Testis (tissue), 2 donors: ENCODE measurements at regions not wholly inside any gene's neighbourhood (a gene's known extent, or its start where the extent isn't known, plus 50 kb on each side); places are given as distances from the start of the nearest gene placed in this dataset.
"Not testable (repeated sequence)": the region's sequence is repeated elsewhere in the genome, so short reads cannot be mapped to it uniquely, and the experiment has no call there.

Experiments
- DNase-seq: peaks from one replicate; pipeline ENCODE4 v3.0.0-alpha.2; 2019
- H3K27ac ChIP-seq, 2 donors: fragments of 200-600 bp; sonication (generic); one replicate each; pipeline ENCODE4 v1.5.1; 2019
- H3K27me3 ChIP-seq: fragments of 200-600 bp; sonication (generic); one replicate; pipeline ENCODE4 v1.5.1; 2019
- H3K36me3 ChIP-seq: fragments of 200-600 bp; sonication (generic); one replicate; pipeline ENCODE4 v1.5.1; 2017; ENCODE audit warnings: low read depth; ENCODE audit errors: missing control alignments
- H3K4me1 ChIP-seq: fragments of 200-600 bp; sonication (generic); one replicate; pipeline ENCODE4 v1.5.1; 2019
- H3K4me3 ChIP-seq, 2 donors: fragments of 200-600 bp; sonication (generic); one replicate each; pipeline ENCODE4 v1.5.1; 2017 to 2019
- H3K9me3 ChIP-seq: fragments of 200-600 bp; sonication (generic); one replicate; pipeline ENCODE4 v1.5.1; 2017
- CTCF ChIP-seq, 3 experiments: fragments of 450-650 bp in 2 of 3; fragments of 200-600 bp in 1 of 3; sonication (generic) in 1 of 3; IDR thresholded peaks; one replicate each; pipeline ENCODE4 v1.5.1; 2016 to 2019; ENCODE audit warnings: antibody characterized with exemption in 3 of 3, mild to moderate bottlenecking in 2 of 3, moderate library complexity in 1 of 3
- POLR2A ChIP-seq: fragments of 450-650 bp; IDR thresholded peaks from one replicate; pipeline ENCODE4 v1.6.1; 2017; ENCODE audit warnings: antibody characterized with exemption, mild to moderate bottlenecking, moderate library complexity
- WGBS, 2 donors: methylation state at CpG; one replicate each; pipeline ENCODE4 v1.1.5; 2018; 5-methylcytosine and 5-hydroxymethylcytosine counted together
- intact Hi-C: fragments of 100-400 bp; cut with DNase I; formaldehyde crosslinking; loops from one replicate; pipeline ENCODE4 v1.15.1; 2023; ENCODE audit warnings: low total_unique reads

GRCh38 chr17:54435966-54436365, 464.7 kb upstream of the TOM1L1 start:
- H3K27ac ChIP-seq: no peak overlapping the region
- intact Hi-C loops: no loop called here
- H3K4me3 ChIP-seq: no peak overlapping the region
- DNase-seq: no peak
- no peaks in the 10 kb centered on the region for H3K9me3 ChIP-seq
- WGBS, 2 donors: 78 to 90% methylated on average over 2 to 10 of the region's 10 CpGs
- TF ChIP-seq POLR2A (no peak), CTCF (IDR thresholded peaks at IDR 0.05) (no peak)
- no peaks in the 10 kb centered on the region for H3K36me3 ChIP-seq
- H3K27me3 ChIP-seq: peaks cover 4% of the 10 kb centered on the region
- no peaks in the 10 kb centered on the region for H3K4me1 ChIP-seq

- peaks cover 2% of the 10 kb centered on the region for H3K27me3 ChIP-seq
- intact Hi-C loops: no loop called here
- WGBS, 2 donors: 42 to 50% methylated on average over 7 of the region's 7 CpGs
- no peak for TF ChIP-seq POLR2A
- no peak for TF ChIP-seq CTCF (IDR thresholded peaks at IDR 0.05)
- no peaks in the 10 kb centered on the region for H3K36me3 ChIP-seq
- H3K4me3 ChIP-seq: peak overlapping the region; percentile 24 to 34
- H3K27ac ChIP-seq: no peak overlapping the region
- no peaks in the 10 kb centered on the region for H3K9me3 ChIP-seq
- no peaks in the 10 kb centered on the region for H3K4me1 ChIP-seq
- peak; percentile 51 for DNase-seq
Observed at GRCh38 chr17:54439816-54440215, 460.8 kb upstream of the TOM1L1 start.

GRCh38 chr17:54451051-54451450, 449.6 kb upstream of the TOM1L1 start:
- H3K9me3 ChIP-seq: no peaks in the 10 kb centered on the region
- H3K4me1 ChIP-seq: no peaks in the 10 kb centered on the region
- H3K4me3 ChIP-seq: no peak overlapping the region
- H3K27me3 ChIP-seq: no peaks in the 10 kb centered on the region
- 71 to 79% methylated on average over 1 of the region's 1 CpG for WGBS, 2 donors
- no peak overlapping the region for H3K27ac ChIP-seq
- no peak for TF ChIP-seq POLR2A
- intact Hi-C loops: no loop called here
- DNase-seq: no peak
- no peaks in the 10 kb centered on the region for H3K36me3 ChIP-seq

- DNase-seq: no peak
- Histone ChIP-seq H3K4me3 (no peak overlapping the region), H3K27ac (no peak overlapping the region), H3K9me3 (no peaks in the 10 kb centered on the region), H3K36me3 (no peaks in the 10 kb centered on the region), H3K27me3 (no peaks in the 10 kb centered on the region), H3K4me1 (no peaks in the 10 kb centered on the region)
- intact Hi-C loops: no loop called here
- 90 to 94% methylated on average over 6 of the region's 6 CpGs for WGBS, 2 donors
- TF ChIP-seq CTCF (IDR thresholded peaks at IDR 0.05) (no peak), POLR2A (no peak)
Observed at GRCh38 chr17:54452666-54453348, 447.8 kb upstream of the TOM1L1 start.

GRCh38 chr17:54455251-54455868, 445.3 kb upstream of the TOM1L1 start:
- intact Hi-C loops: no loop called here
- no peak overlapping the region for H3K27ac ChIP-seq

GRCh38 chr17:54465443-54465842, 435.2 kb upstream of the TOM1L1 start:
- intact Hi-C loops, DNase-seq, H3K27ac ChIP-seq, H3K4me1 ChIP-seq, H3K36me3 ChIP-seq, H3K9me3 ChIP-seq, H3K27me3 ChIP-seq, H3K4me3 ChIP-seq: not testable (repeated sequence)
- WGBS, 2 donors: 76 to 100% methylated on average over 1 to 3 of the region's 3 CpGs

More at GRCh38 chr17:54455251-54455868, 445.3 kb upstream of the TOM1L1 start:
- no peaks in the 10 kb centered on the region for H3K36me3 ChIP-seq
- TF ChIP-seq CTCF (IDR thresholded peaks at IDR 0.05) (no peak), POLR2A (no peak)
- no peaks in the 10 kb centered on the region for H3K4me1 ChIP-seq
- no peak overlapping the region for H3K4me3 ChIP-seq
- no peak for DNase-seq
- WGBS, 2 donors: 69 to 93% methylated on average over 2 of the region's 2 CpGs
- H3K9me3 ChIP-seq: no peaks in the 10 kb centered on the region
- no peaks in the 10 kb centered on the region for H3K27me3 ChIP-seq
